HG02588 (cell line): ENCODE measurements at regions not wholly inside any gene's neighbourhood (a gene's known extent, or its start where the extent isn't known, plus 50 kb on each side); places are given as distances from the start of the nearest gene placed in this dataset.

ENCODE experiments used
- ATAC-seq: cut with Tn5 transposase; IDR thresholded peaks from one replicate; pipeline ENCODE4 v1.9.1; 2021; ENCODE audit warnings: mild to moderate bottlenecking, moderate library complexity; ENCODE audit not compliant: unreplicated experiment

- ATAC-seq = no peak
Measured at GRCh38 chr18:65326805-65327204, 424.0 kb upstream of the CDH7 start.

GRCh38 chr18:65322895-65323294 lies 427.9 kb upstream of the CDH7 start:
- no peak for ATAC-seq

GRCh38 chr18:65298422-65298821 lies 452.4 kb upstream of the CDH7 start:
- no peak for ATAC-seq

- no peak for ATAC-seq
Measured at GRCh38 chr18:65288908-65289307, 461.9 kb upstream of the CDH7 start.

GRCh38 chr18:65287652-65288051 lies 463.2 kb upstream of the CDH7 start:
- no peak for ATAC-seq

- ATAC-seq = no peak
Measured at GRCh38 chr18:65282096-65282495, 468.7 kb upstream of the CDH7 start.

GRCh38 chr18:65279668-65280305 lies 471.0 kb upstream of the CDH7 start:
- no peak for ATAC-seq

- no peak for ATAC-seq
Measured at GRCh38 chr18:65278939-65279667, 471.7 kb upstream of the CDH7 start.

- no peak for ATAC-seq
Measured at GRCh38 chr18:65269375-65269774, 481.4 kb upstream of the CDH7 start.

GRCh38 chr18:65265761-65266160 lies 485.1 kb upstream of the CDH7 start:
- ATAC-seq = no peak

GRCh38 chr18:65260030-65260429 lies 490.8 kb upstream of the CDH7 start:
- no peak for ATAC-seq

GRCh38 chr18:65259403-65259802 lies 491.4 kb upstream of the CDH7 start:
- no peak for ATAC-seq

GRCh38 chr18:65257149-65257548 lies 493.7 kb upstream of the CDH7 start:
- ATAC-seq = no peak

GRCh38 chr18:65255417-65255816 lies 495.4 kb upstream of the CDH7 start:
- ATAC-seq = no peak

GRCh38 chr18:65239787-65240186 lies 511.0 kb upstream of the CDH7 start:
- no peak for ATAC-seq

- ATAC-seq = no peak
Measured at GRCh38 chr18:65235966-65236624, 514.7 kb upstream of the CDH7 start.

- ATAC-seq = no peak
Measured at GRCh38 chr18:65230311-65230710, 520.5 kb upstream of the CDH7 start.

- ATAC-seq = no peak
Measured at GRCh38 chr18:65227970-65228369, 522.8 kb upstream of the CDH7 start.

- ATAC-seq = no peak
Measured at GRCh38 chr18:65221736-65222135, 529.1 kb upstream of the CDH7 start.

GRCh38 chr18:65221115-65221514 lies 529.7 kb upstream of the CDH7 start:
- no peak for ATAC-seq

- no peak for ATAC-seq
Measured at GRCh38 chr18:65215865-65216466, 534.8 kb upstream of the CDH7 start.

GRCh38 chr18:65214456-65214855 lies 536.4 kb upstream of the CDH7 start:
- ATAC-seq = no peak
